HFF-Myc (cell line): ENCODE measurements at regions not wholly inside any gene's neighbourhood (a gene's known extent, or its start where the extent isn't known, plus 50 kb on each side); places are given as distances from the start of the nearest gene placed in this dataset.

Experiments used
- DNase-seq: peaks from one replicate; pipeline ENCODE4 v3.0.0-alpha.2; 2011; ENCODE audit warnings: low read depth; ENCODE audit errors: extremely low read depth
- H3K4me3 ChIP-seq: replicated peaks from 2 replicates; pipeline ENCODE4 v1.5.1; 2011; ENCODE audit warnings: low read depth, mild to moderate bottlenecking, control low read depth, low read length
- TF ChIP-seq, protein P1 (sequence below): IDR thresholded peaks from 2 replicates; pipeline ENCODE4 v1.5.1; 2012; ENCODE audit warnings: mild to moderate bottlenecking, low read depth, low read length, control low read depth; ENCODE audit errors: missing control alignments

DNA sequence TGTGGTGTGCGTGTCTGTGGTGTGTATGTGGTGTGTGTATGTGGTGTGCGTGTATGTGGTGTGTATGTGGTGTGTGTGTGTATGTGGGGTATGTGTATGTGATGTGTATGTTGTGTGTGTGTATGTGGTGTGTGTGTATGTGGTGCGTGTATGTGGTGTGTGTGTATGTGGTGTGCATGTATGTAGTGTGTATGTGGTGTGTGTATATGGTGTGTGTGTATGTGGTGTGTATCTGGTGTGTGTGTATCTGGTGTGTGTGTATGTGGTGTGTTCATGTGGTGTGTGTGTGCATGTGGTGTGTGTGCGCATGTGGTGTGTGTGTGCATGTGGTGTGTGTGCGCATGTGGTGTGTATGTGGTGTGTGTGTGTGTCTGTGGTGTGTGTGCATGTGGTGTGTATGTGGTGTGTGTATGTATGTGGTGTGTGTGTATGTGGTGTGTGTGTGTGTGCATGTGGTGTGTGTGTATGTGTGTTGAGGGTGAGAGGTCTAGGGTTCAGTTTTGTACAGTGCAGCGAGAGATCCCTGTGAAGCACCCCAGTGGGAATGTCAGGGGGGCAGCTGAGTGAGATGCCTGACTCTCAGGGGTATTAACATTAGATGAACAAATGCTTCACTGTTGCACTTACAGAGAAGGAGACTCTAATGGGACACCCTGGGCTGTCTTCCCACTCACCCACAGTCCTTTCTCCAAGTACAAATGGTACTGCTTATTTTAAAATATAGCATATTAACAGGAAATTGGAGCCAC lies 61.3 kb upstream of the MEDAG start:
- TF ChIP-seq, protein P1, sequence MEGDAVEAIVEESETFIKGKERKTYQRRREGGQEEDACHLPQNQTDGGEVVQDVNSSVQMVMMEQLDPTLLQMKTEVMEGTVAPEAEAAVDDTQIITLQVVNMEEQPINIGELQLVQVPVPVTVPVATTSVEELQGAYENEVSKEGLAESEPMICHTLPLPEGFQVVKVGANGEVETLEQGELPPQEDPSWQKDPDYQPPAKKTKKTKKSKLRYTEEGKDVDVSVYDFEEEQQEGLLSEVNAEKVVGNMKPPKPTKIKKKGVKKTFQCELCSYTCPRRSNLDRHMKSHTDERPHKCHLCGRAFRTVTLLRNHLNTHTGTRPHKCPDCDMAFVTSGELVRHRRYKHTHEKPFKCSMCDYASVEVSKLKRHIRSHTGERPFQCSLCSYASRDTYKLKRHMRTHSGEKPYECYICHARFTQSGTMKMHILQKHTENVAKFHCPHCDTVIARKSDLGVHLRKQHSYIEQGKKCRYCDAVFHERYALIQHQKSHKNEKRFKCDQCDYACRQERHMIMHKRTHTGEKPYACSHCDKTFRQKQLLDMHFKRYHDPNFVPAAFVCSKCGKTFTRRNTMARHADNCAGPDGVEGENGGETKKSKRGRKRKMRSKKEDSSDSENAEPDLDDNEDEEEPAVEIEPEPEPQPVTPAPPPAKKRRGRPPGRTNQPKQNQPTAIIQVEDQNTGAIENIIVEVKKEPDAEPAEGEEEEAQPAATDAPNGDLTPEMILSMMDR, result no peak
- no peak overlapping the region for H3K4me3 ChIP-seq
- no peak for DNase-seq

GRCh38 chr13:30845297-30846214 lies 60.5 kb upstream of the MEDAG start:
- no peak overlapping the region for H3K4me3 ChIP-seq
- DNase-seq, result no peak
- TF ChIP-seq, protein P1, result no peak

GRCh38 chr13:30846311-30846710 lies 59.8 kb upstream of the MEDAG start:
- no peak for DNase-seq

GRCh38 chr13:30846866-30847265 lies 59.2 kb upstream of the MEDAG start:
- TF ChIP-seq, protein P1, result no peak
- DNase-seq, result no peak
- H3K4me3 ChIP-seq, result no peak overlapping the region

More at GRCh38 chr13:30846311-30846710, 59.8 kb upstream of the MEDAG start:
- no peak overlapping the region for H3K4me3 ChIP-seq
- TF ChIP-seq, protein P1, result no peak

- TF ChIP-seq, protein P1, result no peak
- no peak overlapping the region for H3K4me3 ChIP-seq
- no peak for DNase-seq
These were observed 58.3 kb upstream of the MEDAG start for GRCh38 chr13:30847650-30848307.

DNA sequence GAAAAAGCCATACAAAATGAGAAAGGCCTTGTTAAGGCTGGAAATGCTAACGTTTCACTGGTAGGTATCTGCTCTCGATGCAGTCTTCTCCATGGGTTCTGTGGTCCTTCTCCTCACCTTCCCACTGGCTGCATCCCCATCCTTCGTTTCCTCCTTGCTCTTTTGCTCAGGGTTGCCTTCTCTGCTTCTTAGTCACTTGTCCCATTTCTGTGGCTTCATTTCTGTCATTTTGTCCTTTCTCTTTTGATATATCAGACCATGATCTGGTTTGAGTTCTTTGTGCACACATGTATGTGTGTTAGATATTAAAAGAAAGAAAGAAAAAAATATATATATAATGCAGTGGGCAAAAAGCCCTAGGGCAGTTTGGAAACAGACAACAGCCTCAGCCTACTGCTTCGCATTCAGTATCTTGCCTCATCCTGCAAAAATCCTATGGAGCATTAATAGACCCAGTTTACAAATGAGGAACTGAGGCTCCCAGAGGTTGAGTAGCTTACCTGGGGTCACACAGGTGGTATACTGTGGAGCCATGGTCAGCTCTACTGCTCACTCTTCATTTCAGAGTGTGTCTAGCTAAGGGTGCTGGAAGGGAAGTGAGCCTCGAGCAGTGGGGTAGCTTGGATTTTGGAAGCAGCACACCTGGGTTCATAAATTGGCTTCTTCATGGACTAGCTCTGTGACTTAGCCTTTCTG lies 57.6 kb upstream of the MEDAG start:
- TF ChIP-seq, protein P1, result no peak
- H3K4me3 ChIP-seq, result no peak overlapping the region

More for the DNA sequence above, 57.6 kb upstream of the MEDAG start:
- no peak for DNase-seq
